ENCODE measurements at regions not wholly inside any gene's neighbourhood (a gene's known extent, or its start where the extent isn't known, plus 50 kb on each side); places are given as distances from the start of the nearest gene placed in this dataset.

DNA sequence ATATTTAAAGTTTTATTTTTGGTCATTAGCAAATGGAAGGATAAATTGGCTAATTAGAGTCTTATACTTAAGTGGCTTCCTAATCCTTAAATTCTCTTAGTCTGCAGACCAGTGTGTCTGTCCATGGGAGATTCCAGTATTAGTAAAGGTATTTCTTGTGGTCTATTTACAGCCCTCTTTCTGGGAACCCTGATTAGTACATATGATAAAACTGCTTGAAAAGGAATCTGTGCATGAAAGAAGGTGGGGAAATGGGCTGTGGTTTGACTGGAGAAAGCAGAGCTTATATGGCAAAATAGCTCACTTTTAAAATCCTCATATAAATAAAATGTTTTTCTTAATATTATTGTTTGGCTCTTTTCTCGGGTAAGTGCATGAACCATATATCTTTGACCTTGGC is 124.5 kb upstream of the RHOBTB1 start:
- no peak for DNase-seq (ENCODE audit: low spot score)
- Histone ChIP-seq H3K9me3 (ENCODE audit: control insufficient read depth in 4 of 4, low read length in 3 of 4) (no peaks in the 10 kb centered on the region), H3K27me3 (ENCODE audit: control insufficient read depth in 4 of 4, insufficient read depth in 4 of 4, low read length in 3 of 4) (no peaks in the 10 kb centered on the region), H3K4me1 (ENCODE audit: control insufficient read depth in 4 of 4, insufficient read depth in 4 of 4, low read length in 3 of 4) (peaks cover 4 to 17% (median 9%) of the 10 kb centered on the region in 4 donors), H3K36me3 (ENCODE audit: control insufficient read depth in 4 of 4, insufficient read depth in 3 of 4, low read depth in 1 of 4, low read length in 3 of 4) (no peaks in the 10 kb centered on the region), H3K9ac (ENCODE audit: low read depth in 1 of 2, low read length in 2 of 2) (no peak overlapping the region), H3K27ac (ENCODE audit: low read depth in 1 of 2, low read length in 2 of 2) (no peak overlapping the region), H3K4me3 (ENCODE audit: low read depth in 1 of 3, low read length in 3 of 3) (no peak overlapping the region)
- TF ChIP-seq EGR1 (IDR thresholded peaks at IDR 0.05; ENCODE audit: low read depth in 2 of 2) = no peak
- no peak for TF ChIP-seq SP1 (IDR thresholded peaks at IDR 0.05)
- no peak for TF ChIP-seq HNF4G (IDR thresholded peaks at IDR 0.05)
- TF ChIP-seq TAF1 (conservative IDR thresholded peaks at IDR 0.05) = no peak
- TF ChIP-seq RXRA (IDR thresholded peaks at IDR 0.05) = no peak
- TF ChIP-seq, protein P1, sequence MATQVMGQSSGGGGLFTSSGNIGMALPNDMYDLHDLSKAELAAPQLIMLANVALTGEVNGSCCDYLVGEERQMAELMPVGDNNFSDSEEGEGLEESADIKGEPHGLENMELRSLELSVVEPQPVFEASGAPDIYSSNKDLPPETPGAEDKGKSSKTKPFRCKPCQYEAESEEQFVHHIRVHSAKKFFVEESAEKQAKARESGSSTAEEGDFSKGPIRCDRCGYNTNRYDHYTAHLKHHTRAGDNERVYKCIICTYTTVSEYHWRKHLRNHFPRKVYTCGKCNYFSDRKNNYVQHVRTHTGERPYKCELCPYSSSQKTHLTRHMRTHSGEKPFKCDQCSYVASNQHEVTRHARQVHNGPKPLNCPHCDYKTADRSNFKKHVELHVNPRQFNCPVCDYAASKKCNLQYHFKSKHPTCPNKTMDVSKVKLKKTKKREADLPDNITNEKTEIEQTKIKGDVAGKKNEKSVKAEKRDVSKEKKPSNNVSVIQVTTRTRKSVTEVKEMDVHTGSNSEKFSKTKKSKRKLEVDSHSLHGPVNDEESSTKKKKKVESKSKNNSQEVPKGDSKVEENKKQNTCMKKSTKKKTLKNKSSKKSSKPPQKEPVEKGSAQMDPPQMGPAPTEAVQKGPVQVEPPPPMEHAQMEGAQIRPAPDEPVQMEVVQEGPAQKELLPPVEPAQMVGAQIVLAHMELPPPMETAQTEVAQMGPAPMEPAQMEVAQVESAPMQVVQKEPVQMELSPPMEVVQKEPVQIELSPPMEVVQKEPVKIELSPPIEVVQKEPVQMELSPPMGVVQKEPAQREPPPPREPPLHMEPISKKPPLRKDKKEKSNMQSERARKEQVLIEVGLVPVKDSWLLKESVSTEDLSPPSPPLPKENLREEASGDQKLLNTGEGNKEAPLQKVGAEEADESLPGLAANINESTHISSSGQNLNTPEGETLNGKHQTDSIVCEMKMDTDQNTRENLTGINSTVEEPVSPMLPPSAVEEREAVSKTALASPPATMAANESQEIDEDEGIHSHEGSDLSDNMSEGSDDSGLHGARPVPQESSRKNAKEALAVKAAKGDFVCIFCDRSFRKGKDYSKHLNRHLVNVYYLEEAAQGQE (IDR thresholded peaks at IDR 0.05) = no peak
- TF ChIP-seq HNF4A (conservative IDR thresholded peaks at IDR 0.05) = no peak
- TF ChIP-seq FOXA1 (IDR thresholded peaks at IDR 0.05) = no peak
- WGBS = 72% methylated on average over 1 of the region's 1 CpG

DNA sequence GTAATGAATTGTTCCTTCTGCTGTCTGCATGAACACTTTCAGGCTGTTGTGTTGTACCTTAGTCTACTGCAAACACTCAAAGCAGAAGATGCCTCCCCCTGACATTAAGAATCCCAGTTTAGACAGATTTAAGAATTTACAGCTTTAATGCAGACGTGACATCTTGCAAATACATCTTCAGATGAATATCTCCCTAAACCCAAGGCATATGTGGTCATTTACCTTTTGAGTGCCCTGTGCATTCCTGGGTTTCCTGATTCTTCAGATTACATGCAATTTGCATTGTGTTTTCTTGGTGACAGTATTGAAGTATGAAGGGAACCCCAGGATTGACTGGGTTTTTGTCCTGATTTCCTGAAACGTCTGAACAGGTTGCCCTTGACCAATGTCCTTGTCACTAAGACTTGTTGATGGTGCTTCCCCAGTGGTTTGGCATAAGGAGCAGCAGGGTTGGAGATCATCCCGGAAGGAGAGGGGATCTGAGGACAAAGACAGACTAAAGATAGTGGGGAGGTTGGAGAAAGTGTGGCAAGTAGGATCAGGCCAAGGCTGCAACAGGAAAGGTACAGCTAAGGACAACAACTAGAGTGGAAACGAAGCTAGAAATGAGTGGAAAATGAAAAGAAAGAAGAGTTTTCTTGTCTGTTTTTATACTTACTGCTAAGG is 123.8 kb upstream of the RHOBTB1 start:
- no peaks in the 10 kb centered on the region for H3K36me3 ChIP-seq (ENCODE audit: control insufficient read depth in 4 of 4, insufficient read depth in 3 of 4, low read depth in 1 of 4, low read length in 3 of 4)
- no peaks in the 10 kb centered on the region for H3K9me3 ChIP-seq (ENCODE audit: control insufficient read depth in 4 of 4, low read length in 3 of 4)
- TF ChIP-seq, protein P1 (IDR thresholded peaks at IDR 0.05) = no peak
- no peak for TF ChIP-seq YY1 (IDR thresholded peaks at IDR 0.05)
- TF ChIP-seq RXRA (IDR thresholded peaks at IDR 0.05) = no peak
- TF ChIP-seq, protein P2, sequence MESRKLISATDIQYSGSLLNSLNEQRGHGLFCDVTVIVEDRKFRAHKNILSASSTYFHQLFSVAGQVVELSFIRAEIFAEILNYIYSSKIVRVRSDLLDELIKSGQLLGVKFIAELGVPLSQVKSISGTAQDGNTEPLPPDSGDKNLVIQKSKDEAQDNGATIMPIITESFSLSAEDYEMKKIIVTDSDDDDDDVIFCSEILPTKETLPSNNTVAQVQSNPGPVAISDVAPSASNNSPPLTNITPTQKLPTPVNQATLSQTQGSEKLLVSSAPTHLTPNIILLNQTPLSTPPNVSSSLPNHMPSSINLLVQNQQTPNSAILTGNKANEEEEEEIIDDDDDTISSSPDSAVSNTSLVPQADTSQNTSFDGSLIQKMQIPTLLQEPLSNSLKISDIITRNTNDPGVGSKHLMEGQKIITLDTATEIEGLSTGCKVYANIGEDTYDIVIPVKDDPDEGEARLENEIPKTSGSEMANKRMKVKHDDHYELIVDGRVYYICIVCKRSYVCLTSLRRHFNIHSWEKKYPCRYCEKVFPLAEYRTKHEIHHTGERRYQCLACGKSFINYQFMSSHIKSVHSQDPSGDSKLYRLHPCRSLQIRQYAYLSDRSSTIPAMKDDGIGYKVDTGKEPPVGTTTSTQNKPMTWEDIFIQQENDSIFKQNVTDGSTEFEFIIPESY (IDR thresholded peaks at IDR 0.05) = no peak
- no peak for TF ChIP-seq GABPA (IDR thresholded peaks at IDR 0.05 in 1 of 2, conservative IDR thresholded peaks at IDR 0.05 in 1 of 2)
- TF ChIP-seq RAD21 (IDR thresholded peaks at IDR 0.05) = no peak
- no peak for TF ChIP-seq HNF4G (IDR thresholded peaks at IDR 0.05)
- TF ChIP-seq, protein P3, sequence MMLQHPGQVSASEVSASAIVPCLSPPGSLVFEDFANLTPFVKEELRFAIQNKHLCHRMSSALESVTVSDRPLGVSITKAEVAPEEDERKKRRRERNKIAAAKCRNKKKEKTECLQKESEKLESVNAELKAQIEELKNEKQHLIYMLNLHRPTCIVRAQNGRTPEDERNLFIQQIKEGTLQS (IDR thresholded peaks at IDR 0.05) = no peak
- TF ChIP-seq FOXA2 (IDR thresholded peaks at IDR 0.05) = no peak
- no peak for TF ChIP-seq FOXA1 (IDR thresholded peaks at IDR 0.05)
- no peak for TF ChIP-seq TAF1 (conservative IDR thresholded peaks at IDR 0.05)
- no peak for TF ChIP-seq EGR1 (IDR thresholded peaks at IDR 0.05; ENCODE audit: low read depth in 2 of 2)
- no peak for TF ChIP-seq NR2F2 (IDR thresholded peaks at IDR 0.05)
- TF ChIP-seq, protein P4, sequence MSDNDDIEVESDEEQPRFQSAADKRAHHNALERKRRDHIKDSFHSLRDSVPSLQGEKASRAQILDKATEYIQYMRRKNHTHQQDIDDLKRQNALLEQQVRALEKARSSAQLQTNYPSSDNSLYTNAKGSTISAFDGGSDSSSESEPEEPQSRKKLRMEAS (IDR thresholded peaks at IDR 0.05) = no peak
- no peak for TF ChIP-seq SP1 (IDR thresholded peaks at IDR 0.05)
- no peak for TF ChIP-seq HNF4A (conservative IDR thresholded peaks at IDR 0.05)
- TF ChIP-seq, protein P5, sequence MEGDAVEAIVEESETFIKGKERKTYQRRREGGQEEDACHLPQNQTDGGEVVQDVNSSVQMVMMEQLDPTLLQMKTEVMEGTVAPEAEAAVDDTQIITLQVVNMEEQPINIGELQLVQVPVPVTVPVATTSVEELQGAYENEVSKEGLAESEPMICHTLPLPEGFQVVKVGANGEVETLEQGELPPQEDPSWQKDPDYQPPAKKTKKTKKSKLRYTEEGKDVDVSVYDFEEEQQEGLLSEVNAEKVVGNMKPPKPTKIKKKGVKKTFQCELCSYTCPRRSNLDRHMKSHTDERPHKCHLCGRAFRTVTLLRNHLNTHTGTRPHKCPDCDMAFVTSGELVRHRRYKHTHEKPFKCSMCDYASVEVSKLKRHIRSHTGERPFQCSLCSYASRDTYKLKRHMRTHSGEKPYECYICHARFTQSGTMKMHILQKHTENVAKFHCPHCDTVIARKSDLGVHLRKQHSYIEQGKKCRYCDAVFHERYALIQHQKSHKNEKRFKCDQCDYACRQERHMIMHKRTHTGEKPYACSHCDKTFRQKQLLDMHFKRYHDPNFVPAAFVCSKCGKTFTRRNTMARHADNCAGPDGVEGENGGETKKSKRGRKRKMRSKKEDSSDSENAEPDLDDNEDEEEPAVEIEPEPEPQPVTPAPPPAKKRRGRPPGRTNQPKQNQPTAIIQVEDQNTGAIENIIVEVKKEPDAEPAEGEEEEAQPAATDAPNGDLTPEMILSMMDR (IDR thresholded peaks at IDR 0.05; ENCODE audit: low read depth, low read length, missing input control) = no peak
- no peak for TF ChIP-seq JUND (IDR thresholded peaks at IDR 0.05)
- no peak overlapping the region for H3K9ac ChIP-seq (ENCODE audit: low read depth in 1 of 2, low read length in 2 of 2)
- no peak overlapping the region for H3K4me3 ChIP-seq (ENCODE audit: low read depth in 1 of 3, low read length in 3 of 3)
- WGBS = 66% methylated on average over 4 of the region's 4 CpGs
- no peak for DNase-seq (ENCODE audit: low spot score)
- H3K27ac ChIP-seq (ENCODE audit: low read depth in 1 of 2, low read length in 2 of 2) = no peak overlapping the region
- H3K4me1 ChIP-seq (ENCODE audit: control insufficient read depth in 4 of 4, insufficient read depth in 4 of 4, low read length in 3 of 4) = peaks cover 4 to 21% (median 9%) of the 10 kb centered on the region in 4 donors
- no peaks in the 10 kb centered on the region for H3K27me3 ChIP-seq (ENCODE audit: control insufficient read depth in 4 of 4, insufficient read depth in 4 of 4, low read length in 3 of 4)

Data from liver (tissue), 8 donors.